Mesothelial cell of epicardium (in vitro differentiated cells): ENCODE measurements at regions not wholly inside any gene's neighbourhood (a gene's known extent, or its start where the extent isn't known, plus 50 kb on each side); places are given as distances from the start of the nearest gene placed in this dataset.

Experiments used
- DNase-seq, 2 experiments: peaks; one replicate each; pipeline ENCODE4 v3.0.0; 2021; ENCODE audit warnings: low spot score in 2 of 2; ENCODE audit not compliant: unreplicated experiment in 2 of 2
- H3K27ac Mint-ChIP-seq: 2 replicates; pipeline ENCODE4 v1.8.0; 2021; ENCODE audit warnings: mixed read lengths
- H3K27me3 Mint-ChIP-seq: 2 replicates; pipeline ENCODE4 v1.8.0; 2021; ENCODE audit warnings: low read depth, mixed read lengths
- H3K36me3 Mint-ChIP-seq: 2 replicates; pipeline ENCODE4 v1.8.0; 2021; ENCODE audit warnings: mixed read lengths
- H3K4me1 Mint-ChIP-seq: 2 replicates; pipeline ENCODE4 v1.8.0; 2021; ENCODE audit warnings: mixed read lengths
- H3K4me3 Mint-ChIP-seq: 2 replicates; pipeline ENCODE4 v1.8.0; 2021; ENCODE audit warnings: mild to moderate bottlenecking, moderate library complexity, mixed read lengths
- H3K9me3 Mint-ChIP-seq: 2 replicates; pipeline ENCODE4 v1.8.0; 2021; ENCODE audit warnings: mixed read lengths
- CTCF ChIP-seq: fragments of 200-600 bp; sonication (generic); IDR thresholded peaks from one replicate; pipeline ENCODE4 v1.5.0; 2021; ENCODE audit warnings: antibody characterized with exemption; ENCODE audit not compliant: unreplicated experiment

- H3K36me3 Mint-ChIP-seq, result no peaks in the 10 kb centered on the region
- H3K9me3 Mint-ChIP-seq, result peaks cover 5% of the 10 kb centered on the region
- TF ChIP-seq CTCF, result no peak
- no peak overlapping the region for H3K27ac Mint-ChIP-seq
- no peak for DNase-seq
- peaks cover 22% of the 10 kb centered on the region for H3K4me1 Mint-ChIP-seq
- H3K27me3 Mint-ChIP-seq, result no peaks in the 10 kb centered on the region
- no peak overlapping the region for H3K4me3 Mint-ChIP-seq
Measured at GRCh38 chr1:118303534-118303933, 118.5 kb upstream of the SPAG17 start.

GRCh38 chr1:118303064-118303463 lies 118.0 kb upstream of the SPAG17 start:
- peaks cover 5% of the 10 kb centered on the region for H3K9me3 Mint-ChIP-seq
- TF ChIP-seq CTCF, result no peak
- H3K4me3 Mint-ChIP-seq, result no peak overlapping the region
- no peaks in the 10 kb centered on the region for H3K36me3 Mint-ChIP-seq
- DNase-seq, result no peak
- H3K27me3 Mint-ChIP-seq, result no peaks in the 10 kb centered on the region
- peaks cover 22% of the 10 kb centered on the region for H3K4me1 Mint-ChIP-seq
- H3K27ac Mint-ChIP-seq, result no peak overlapping the region

- no peak for TF ChIP-seq CTCF
- no peak for DNase-seq
- Mint-ChIP-seq H3K27ac (no peak overlapping the region), H3K36me3 (no peaks in the 10 kb centered on the region), H3K9me3 (no peaks in the 10 kb centered on the region), H3K4me3 (no peak overlapping the region), H3K27me3 (no peaks in the 10 kb centered on the region), H3K4me1 (peaks cover 24% of the 10 kb centered on the region)
Measured at GRCh38 chr1:118302145-118302544, 117.1 kb upstream of the SPAG17 start.

- no peak overlapping the region for H3K4me3 Mint-ChIP-seq
- H3K9me3 Mint-ChIP-seq, result no peaks in the 10 kb centered on the region
- H3K27ac Mint-ChIP-seq, result no peak overlapping the region
- DNase-seq, result no peak
- no peaks in the 10 kb centered on the region for H3K27me3 Mint-ChIP-seq
- H3K36me3 Mint-ChIP-seq, result no peaks in the 10 kb centered on the region
- TF ChIP-seq CTCF, result no peak
- H3K4me1 Mint-ChIP-seq, result peaks cover 28% of the 10 kb centered on the region
Measured at GRCh38 chr1:118300808-118301207, 115.8 kb upstream of the SPAG17 start.

- Mint-ChIP-seq H3K27me3 (no peaks in the 10 kb centered on the region), H3K4me3 (no peak overlapping the region), H3K27ac (no peak overlapping the region), H3K4me1 (peaks cover 33% of the 10 kb centered on the region), H3K9me3 (no peaks in the 10 kb centered on the region), H3K36me3 (no peaks in the 10 kb centered on the region)
- DNase-seq, result no peak
- no peak for TF ChIP-seq CTCF
Measured at GRCh38 chr1:118298397-118298796, 113.4 kb upstream of the SPAG17 start.

GRCh38 chr1:118297521-118297920 lies 112.5 kb upstream of the SPAG17 start:
- DNase-seq, result no peak
- TF ChIP-seq CTCF, result no peak
- H3K9me3 Mint-ChIP-seq, result no peaks in the 10 kb centered on the region
- no peaks in the 10 kb centered on the region for H3K36me3 Mint-ChIP-seq
- no peak overlapping the region for H3K27ac Mint-ChIP-seq
- no peak overlapping the region for H3K4me3 Mint-ChIP-seq
- no peaks in the 10 kb centered on the region for H3K27me3 Mint-ChIP-seq
- peaks cover 27% of the 10 kb centered on the region for H3K4me1 Mint-ChIP-seq
